GM20000 (cell line): ENCODE measurements at regions not wholly inside any gene's neighbourhood (a gene's known extent, or its start where the extent isn't known, plus 50 kb on each side); places are given as distances from the start of the nearest gene placed in this dataset.
"Not testable (repeated sequence)": the region's sequence is repeated elsewhere in the genome, so short reads cannot be mapped to it uniquely, and the experiment has no call there.

ENCODE experiments used
- DNase-seq: peaks from one replicate; pipeline ENCODE4 v3.0.0; 2012; ENCODE audit warnings: low spot score
- TF ChIP-seq, protein P1 (sequence below): IDR thresholded peaks from 2 replicates; pipeline ENCODE4 v1.5.1; 2012; ENCODE audit warnings: mild to moderate bottlenecking, control low read depth; ENCODE audit errors: extremely low read depth, missing control alignments

DNA sequence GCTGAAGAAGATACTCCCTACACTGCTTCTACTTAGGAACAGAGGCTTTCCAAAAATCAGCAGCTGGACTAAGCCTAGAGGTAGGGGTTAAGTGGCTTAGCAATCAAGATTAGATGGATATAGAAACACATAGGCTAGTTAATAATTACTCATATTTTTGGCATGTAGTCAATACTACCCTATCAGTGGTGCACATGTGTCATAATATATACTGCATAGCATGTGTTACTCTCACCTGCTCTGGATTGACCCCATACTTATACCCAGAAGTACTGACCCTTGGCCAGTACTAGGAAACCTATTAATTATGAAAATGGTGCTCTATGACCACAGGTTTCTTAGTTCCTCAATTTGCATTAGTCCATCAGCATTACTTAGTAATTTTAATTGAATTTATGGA lies 528.4 kb upstream of the LMO3 start:
- TF ChIP-seq, protein P1, sequence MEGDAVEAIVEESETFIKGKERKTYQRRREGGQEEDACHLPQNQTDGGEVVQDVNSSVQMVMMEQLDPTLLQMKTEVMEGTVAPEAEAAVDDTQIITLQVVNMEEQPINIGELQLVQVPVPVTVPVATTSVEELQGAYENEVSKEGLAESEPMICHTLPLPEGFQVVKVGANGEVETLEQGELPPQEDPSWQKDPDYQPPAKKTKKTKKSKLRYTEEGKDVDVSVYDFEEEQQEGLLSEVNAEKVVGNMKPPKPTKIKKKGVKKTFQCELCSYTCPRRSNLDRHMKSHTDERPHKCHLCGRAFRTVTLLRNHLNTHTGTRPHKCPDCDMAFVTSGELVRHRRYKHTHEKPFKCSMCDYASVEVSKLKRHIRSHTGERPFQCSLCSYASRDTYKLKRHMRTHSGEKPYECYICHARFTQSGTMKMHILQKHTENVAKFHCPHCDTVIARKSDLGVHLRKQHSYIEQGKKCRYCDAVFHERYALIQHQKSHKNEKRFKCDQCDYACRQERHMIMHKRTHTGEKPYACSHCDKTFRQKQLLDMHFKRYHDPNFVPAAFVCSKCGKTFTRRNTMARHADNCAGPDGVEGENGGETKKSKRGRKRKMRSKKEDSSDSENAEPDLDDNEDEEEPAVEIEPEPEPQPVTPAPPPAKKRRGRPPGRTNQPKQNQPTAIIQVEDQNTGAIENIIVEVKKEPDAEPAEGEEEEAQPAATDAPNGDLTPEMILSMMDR = no peak
- no peak for DNase-seq

DNA sequence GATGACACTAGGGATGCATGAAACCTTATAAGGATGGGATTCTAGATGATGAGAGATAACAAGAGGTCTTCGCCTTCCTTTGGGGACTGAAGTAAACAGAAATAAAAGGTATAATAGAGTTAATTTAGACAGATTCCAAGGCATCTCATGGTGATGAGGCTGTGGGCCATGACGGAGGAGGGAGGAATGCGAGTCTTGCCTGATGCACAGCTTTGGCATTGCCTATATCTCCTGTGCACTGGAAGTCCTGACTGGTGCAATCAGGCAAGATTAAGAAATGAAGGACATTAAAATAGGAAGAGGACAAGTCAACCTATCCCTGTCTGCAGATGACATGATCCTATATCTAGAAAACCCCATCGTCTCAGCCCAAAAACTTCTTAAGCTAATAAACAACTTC lies 526.4 kb upstream of the LMO3 start:
- DNase-seq = no peak
- TF ChIP-seq, protein P1 = no peak

DNA sequence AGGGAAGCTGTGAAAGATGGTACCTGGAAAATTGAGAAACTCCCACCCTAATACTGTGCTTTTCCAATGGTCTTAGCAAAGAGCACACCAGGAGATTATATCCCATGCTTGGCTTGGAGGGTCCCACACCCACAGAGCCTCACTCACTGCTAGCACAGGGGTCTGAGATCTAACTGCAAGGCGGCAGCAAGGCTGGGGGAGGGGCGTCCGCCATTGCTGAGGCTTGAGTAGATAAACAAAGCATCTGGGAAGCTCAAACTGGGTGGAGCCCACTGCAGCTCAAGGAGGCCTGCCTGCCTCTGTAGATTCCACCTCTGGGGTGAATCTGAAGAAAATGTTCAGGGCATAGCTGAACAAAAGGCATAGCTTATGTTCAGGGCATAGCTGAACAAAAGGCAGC lies 510.6 kb upstream of the LMO3 start:
- DNase-seq = not testable (repeated sequence)

DNA sequence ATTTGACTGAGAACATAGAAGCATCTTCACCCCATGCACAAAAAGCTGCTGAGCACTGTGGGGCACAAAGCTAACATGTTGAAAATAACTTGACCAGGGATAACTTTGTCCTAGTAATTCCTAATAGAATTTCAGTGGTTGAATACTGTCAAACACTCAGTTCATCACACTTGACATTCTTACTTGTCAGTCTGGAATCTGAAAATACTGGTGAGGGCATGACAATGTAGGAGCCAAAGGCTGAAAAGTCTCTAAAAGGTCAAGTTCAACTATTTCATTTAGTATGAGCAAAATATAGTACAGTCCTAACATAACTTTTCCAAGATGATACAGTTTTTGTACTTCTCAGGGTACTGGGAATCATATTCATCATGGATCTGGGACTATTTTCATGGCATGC lies 504.4 kb upstream of the LMO3 start:
- TF ChIP-seq, protein P1 = no peak
- DNase-seq = no peak

DNA sequence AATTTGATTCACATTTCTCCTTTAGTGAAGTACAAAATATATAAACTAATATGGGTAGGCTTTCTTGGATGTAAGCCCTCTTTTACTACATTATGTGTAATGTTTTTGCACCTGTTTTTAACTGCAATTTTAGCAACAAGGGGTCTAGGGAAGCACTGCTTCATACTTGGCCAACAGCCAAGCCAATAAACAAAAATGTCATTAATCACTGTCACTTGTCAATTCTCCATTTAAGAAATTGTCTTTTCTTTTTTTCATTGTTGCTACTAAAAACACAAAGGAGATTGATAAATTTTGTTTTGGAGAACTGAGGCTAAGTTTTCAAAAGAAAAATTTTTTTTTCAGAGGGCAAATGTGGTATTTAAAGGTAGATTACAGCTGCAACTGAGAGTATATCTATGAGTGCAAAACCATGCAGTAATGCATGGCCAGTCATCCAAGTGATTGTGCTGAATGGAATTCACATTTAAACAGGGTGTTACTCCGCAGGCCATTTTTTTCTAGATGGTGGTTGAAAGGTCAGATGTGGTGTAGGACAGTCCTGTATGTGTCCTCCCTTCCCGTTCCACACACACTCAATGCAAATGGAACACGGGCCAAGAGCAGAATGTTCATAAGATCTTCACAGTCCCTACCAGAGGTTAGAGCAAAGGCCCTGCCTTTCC lies 503.0 kb upstream of the LMO3 start:
- TF ChIP-seq, protein P1 = no peak

DNA sequence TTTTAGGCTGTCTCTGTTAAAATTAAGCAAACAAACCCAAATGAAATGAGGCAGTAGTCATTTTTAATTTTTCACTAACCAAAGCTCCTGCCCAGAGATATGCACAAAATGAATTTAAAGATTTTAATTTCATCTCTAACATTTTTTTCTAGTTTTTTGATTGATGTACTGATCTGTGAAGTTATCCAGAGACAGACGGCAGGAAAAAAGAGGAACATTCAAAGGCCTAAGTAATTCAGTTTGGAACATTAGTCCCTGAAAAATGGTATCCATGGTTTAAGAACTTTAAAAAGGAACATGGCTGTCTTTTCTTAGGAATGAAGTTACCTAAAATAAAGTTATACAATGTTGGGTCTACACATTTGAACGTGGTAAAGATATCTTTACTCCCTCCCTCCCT lies 498.8 kb upstream of the LMO3 start:
- DNase-seq = no peak
- TF ChIP-seq, protein P1 = no peak

More for the DNA sequence above, 503.0 kb upstream of the LMO3 start:
- DNase-seq = no peak

DNA sequence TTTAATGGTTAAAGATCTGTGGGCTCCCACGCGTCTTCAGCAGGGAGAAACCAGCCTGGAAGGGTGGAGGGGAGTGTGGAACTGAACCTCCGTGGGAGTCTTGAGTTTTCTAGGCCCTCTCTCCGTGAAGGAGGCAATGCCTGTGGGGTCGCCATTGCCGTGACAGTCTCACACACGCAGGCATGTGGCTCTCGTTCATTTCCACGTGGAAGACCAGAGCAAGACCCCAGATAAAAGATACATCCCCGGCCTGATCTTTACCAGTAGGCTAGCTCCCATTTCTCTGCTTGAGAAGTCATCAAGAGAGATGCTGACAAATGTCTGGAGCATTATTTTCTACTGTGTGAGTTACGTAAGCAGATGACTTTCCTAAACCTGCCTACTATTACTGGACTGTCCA lies 491.7 kb upstream of the LMO3 start:
- DNase-seq = peak; percentile 5
- TF ChIP-seq, protein P1 = no peak

DNA sequence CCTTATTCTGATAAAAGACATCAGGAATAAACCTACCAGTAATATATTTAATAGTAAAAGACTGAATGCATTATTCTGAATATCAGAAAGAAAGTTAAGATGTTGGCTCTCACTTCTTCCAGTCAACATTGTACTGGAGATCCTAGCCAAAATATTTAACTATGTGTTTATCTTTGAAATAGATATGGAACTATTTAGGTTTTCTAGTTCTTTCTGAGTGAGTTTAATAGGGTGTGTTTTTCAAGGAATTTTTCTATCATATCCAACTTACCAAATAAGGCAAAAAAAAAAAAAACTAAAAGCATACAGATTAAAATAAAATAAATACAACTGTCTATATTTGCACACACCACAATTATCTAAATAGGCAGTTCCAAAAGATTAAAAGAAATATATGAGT lies 478.9 kb upstream of the LMO3 start:
- DNase-seq = no peak
- TF ChIP-seq, protein P1 = no peak
